Ovary (tissue), 7 donors: ENCODE measurements at regions not wholly inside any gene's neighbourhood (a gene's known extent, or its start where the extent isn't known, plus 50 kb on each side); places are given as distances from the start of the nearest gene placed in this dataset.

ENCODE experiments used
- DNase-seq, 5 donors: peaks; one replicate each; pipeline ENCODE4 v3.0.0-alpha.2; 2019 to 2020
- H3K27ac ChIP-seq, 2 donors: fragments of 200-600 bp; one replicate each; pipeline versions ENCODE4 v1.5.1 to v1.8.0; 2019 to 2022
- H3K27me3 ChIP-seq: fragments of 200-600 bp; one replicate; pipeline ENCODE4 v1.8.0; 2022
- H3K36me3 ChIP-seq: fragments of 200-600 bp; sonication (generic); one replicate; pipeline ENCODE4 v1.5.1; 2019
- H3K4me1 ChIP-seq: one replicate; pipeline ENCODE4 v1.8.1; 2013; ENCODE audit warnings: mild to moderate bottlenecking, moderate library complexity; ENCODE audit not compliant: insufficient read depth
- H3K4me3 ChIP-seq: fragments of 200-600 bp; sonication (generic); one replicate; pipeline ENCODE4 v1.5.1; 2017
- H3K9me3 ChIP-seq, 2 donors: fragments of 200-600 bp in 1 of 2; sonication (generic) in 1 of 2; one replicate each; pipeline versions ENCODE4 v1.5.1 to v1.8.1; 2013 to 2019; ENCODE audit warnings: mild to moderate bottlenecking in 1 of 2, moderate library complexity in 1 of 2
- CTCF ChIP-seq, 3 donors: fragments of 450-650 bp in 2 of 3; fragments of 200-600 bp in 1 of 3; IDR thresholded peaks; one replicate each; pipeline versions ENCODE4 v1.5.1 to v1.8.0; 2016 to 2022; ENCODE audit warnings: antibody characterized with exemption in 3 of 3, mild to moderate bottlenecking in 1 of 3
- EP300 ChIP-seq: sonication (generic); formaldehyde crosslinking; IDR thresholded peaks from one replicate; pipeline ENCODE4 v1.6.1; 2017; ENCODE audit warnings: antibody characterized with exemption
- POLR2A ChIP-seq: fragments of 450-650 bp; IDR thresholded peaks from one replicate; pipeline ENCODE4 v1.6.1; 2017; ENCODE audit warnings: antibody characterized with exemption, mild to moderate bottlenecking, moderate library complexity
- WGBS, 3 donors: extraction: QIAGEN DNeasy Blood & Tissue Kit in 1 of 3; methylation state at CpG; one replicate each; pipeline versions ENCODE4 v1.1.5 to v1.1.7; 2013 to 2017; 5-methylcytosine and 5-hydroxymethylcytosine counted together
- intact Hi-C, 4 donors: fragments of 100-400 bp; cut with DNase I; formaldehyde crosslinking; loops; one replicate each; pipeline versions ENCODE4 v1.11.0 to v1.15.1; 2022 to 2023
- donor health status: DM: no; HTN: no; CAD: no; lungs with moderate emphysema.
- donor health status: DM: no; HTN: no; CAD: no.
- donor health status: Bipolar disorder and iron deficiency.
- donor health status: DM: no; HTN: no; CAD: no.
- donor health status: DM: yes; HTN: yes; CAD: no.

GRCh38 chr18:46402945-46403344, 254.1 kb downstream of the LOXHD1 start:
- TF ChIP-seq EP300 (no peak), POLR2A (no peak), CTCF (IDR thresholded peaks at IDR 0.05) (no peak)
- 67 to 71% (median 69%) methylated on average over 4 of the region's 4 CpGs for WGBS, 3 donors
- Histone ChIP-seq H3K27me3 (no peaks in the 10 kb centered on the region), H3K9me3 (no peaks in the 10 kb centered on the region), H3K27ac (no peak overlapping the region), H3K36me3 (no peaks in the 10 kb centered on the region), H3K4me1 (no peaks in the 10 kb centered on the region), H3K4me3 (no peak overlapping the region)
- intact Hi-C loops, result no loop called here
- DNase-seq, result no peak

- 82 to 93% (median 87%) methylated on average over 9 of the region's 9 CpGs for WGBS, 3 donors
- Histone ChIP-seq H3K4me3 (no peak overlapping the region), H3K27ac (no peak overlapping the region), H3K4me1 (no peaks in the 10 kb centered on the region), H3K27me3 (no peaks in the 10 kb centered on the region), H3K36me3 (no peaks in the 10 kb centered on the region), H3K9me3 (no peaks in the 10 kb centered on the region)
- intact Hi-C loops, result no loop called here
- DNase-seq, result no peak
- TF ChIP-seq POLR2A, result no peak
- no peak for TF ChIP-seq EP300
- TF ChIP-seq CTCF (IDR thresholded peaks at IDR 0.05), result no peak
Measured at GRCh38 chr18:46405832-46406538, 251.0 kb downstream of the LOXHD1 start.

- Histone ChIP-seq H3K27ac (no peak overlapping the region), H3K9me3 (no peaks in the 10 kb centered on the region), H3K4me3 (no peak overlapping the region), H3K4me1 (no peaks in the 10 kb centered on the region), H3K27me3 (no peaks in the 10 kb centered on the region), H3K36me3 (no peaks in the 10 kb centered on the region)
- TF ChIP-seq CTCF (IDR thresholded peaks at IDR 0.05), result no peak
- no peak for TF ChIP-seq EP300
- TF ChIP-seq POLR2A, result no peak
- no peak for DNase-seq
- WGBS, 3 donors, result 83 to 92% (median 83%) methylated on average over 4 of the region's 4 CpGs
- intact Hi-C loops, result no loop called here
Measured at GRCh38 chr18:46406539-46406932, 250.5 kb downstream of the LOXHD1 start.

- H3K27ac ChIP-seq, result no peak overlapping the region
- H3K36me3 ChIP-seq, result no peaks in the 10 kb centered on the region
- no peak for DNase-seq
- H3K27me3 ChIP-seq, result no peaks in the 10 kb centered on the region
- WGBS, 3 donors, result 49 to 56% (median 51%) methylated on average over 6 of the region's 6 CpGs
- intact Hi-C loops, result no loop called here
- no peak for TF ChIP-seq EP300
- TF ChIP-seq CTCF (IDR thresholded peaks at IDR 0.05), result no peak
- no peak for TF ChIP-seq POLR2A
- H3K4me3 ChIP-seq, result no peak overlapping the region
- peaks cover 9% of the 10 kb centered on the region for H3K4me1 ChIP-seq
- H3K9me3 ChIP-seq, result no peaks in the 10 kb centered on the region
Measured at GRCh38 chr18:46407486-46408166, 249.4 kb downstream of the LOXHD1 start.
